ENCODE measurements at regions not wholly inside any gene's neighbourhood (a gene's known extent, or its start where the extent isn't known, plus 50 kb on each side); places are given as distances from the start of the nearest gene placed in this dataset.

DNA sequence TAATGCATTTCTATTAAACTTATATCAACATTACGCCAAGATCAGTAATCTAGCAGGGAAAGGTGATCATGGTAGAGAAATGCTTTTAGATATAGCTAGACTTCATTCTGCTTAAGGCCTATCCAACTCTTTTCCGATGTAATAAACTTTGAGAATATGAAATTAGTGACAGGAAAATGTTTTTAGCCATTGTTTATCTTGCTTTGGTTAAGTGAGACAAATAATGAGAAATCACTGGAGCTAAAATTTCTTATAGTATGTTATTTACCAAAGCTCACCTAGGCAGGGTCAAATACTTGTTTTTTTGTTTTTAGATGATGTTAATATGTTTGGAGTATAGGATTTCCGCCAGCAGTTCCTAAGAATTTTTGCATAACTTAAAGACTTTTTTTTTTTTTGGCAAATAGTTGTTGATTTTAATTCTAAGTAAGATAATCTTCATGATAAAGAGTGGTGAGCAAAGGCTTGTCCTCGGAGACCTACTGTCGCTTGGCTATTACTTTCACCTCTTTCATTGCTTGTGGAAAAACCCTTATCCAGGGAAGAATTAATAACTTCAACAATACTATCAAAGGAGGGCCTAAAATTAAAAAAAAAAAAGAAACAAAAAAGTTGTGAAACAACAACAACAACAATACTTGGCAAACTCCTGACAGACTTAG is 98.3 kb downstream of the SOX4 start:
- TF ChIP-seq RAD21 (IDR thresholded peaks at IDR 0.05; ENCODE audit: low read depth) (no peak), EP300 (IDR thresholded peaks at IDR 0.05; ENCODE audit: borderline replicate concordance) (no peak), FOXM1 (IDR thresholded peaks at IDR 0.05; ENCODE audit: borderline replicate concordance, low read depth) (no peak), TAF1 (IDR thresholded peaks at IDR 0.05; ENCODE audit: low read depth) (no peak), TCF12 (IDR thresholded peaks at IDR 0.05; ENCODE audit: low read depth) (no peak), CEBPB (IDR thresholded peaks at IDR 0.05) (no peak), YY1 (IDR thresholded peaks at IDR 0.05; ENCODE audit: low read depth) (no peak), NFIC (IDR thresholded peaks at IDR 0.05) (no peak), EGR1 (IDR thresholded peaks at IDR 0.05) (no peak)
- TF ChIP-seq, protein P1, sequence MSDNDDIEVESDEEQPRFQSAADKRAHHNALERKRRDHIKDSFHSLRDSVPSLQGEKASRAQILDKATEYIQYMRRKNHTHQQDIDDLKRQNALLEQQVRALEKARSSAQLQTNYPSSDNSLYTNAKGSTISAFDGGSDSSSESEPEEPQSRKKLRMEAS (IDR thresholded peaks at IDR 0.05): no peak
- TF ChIP-seq, protein P2, sequence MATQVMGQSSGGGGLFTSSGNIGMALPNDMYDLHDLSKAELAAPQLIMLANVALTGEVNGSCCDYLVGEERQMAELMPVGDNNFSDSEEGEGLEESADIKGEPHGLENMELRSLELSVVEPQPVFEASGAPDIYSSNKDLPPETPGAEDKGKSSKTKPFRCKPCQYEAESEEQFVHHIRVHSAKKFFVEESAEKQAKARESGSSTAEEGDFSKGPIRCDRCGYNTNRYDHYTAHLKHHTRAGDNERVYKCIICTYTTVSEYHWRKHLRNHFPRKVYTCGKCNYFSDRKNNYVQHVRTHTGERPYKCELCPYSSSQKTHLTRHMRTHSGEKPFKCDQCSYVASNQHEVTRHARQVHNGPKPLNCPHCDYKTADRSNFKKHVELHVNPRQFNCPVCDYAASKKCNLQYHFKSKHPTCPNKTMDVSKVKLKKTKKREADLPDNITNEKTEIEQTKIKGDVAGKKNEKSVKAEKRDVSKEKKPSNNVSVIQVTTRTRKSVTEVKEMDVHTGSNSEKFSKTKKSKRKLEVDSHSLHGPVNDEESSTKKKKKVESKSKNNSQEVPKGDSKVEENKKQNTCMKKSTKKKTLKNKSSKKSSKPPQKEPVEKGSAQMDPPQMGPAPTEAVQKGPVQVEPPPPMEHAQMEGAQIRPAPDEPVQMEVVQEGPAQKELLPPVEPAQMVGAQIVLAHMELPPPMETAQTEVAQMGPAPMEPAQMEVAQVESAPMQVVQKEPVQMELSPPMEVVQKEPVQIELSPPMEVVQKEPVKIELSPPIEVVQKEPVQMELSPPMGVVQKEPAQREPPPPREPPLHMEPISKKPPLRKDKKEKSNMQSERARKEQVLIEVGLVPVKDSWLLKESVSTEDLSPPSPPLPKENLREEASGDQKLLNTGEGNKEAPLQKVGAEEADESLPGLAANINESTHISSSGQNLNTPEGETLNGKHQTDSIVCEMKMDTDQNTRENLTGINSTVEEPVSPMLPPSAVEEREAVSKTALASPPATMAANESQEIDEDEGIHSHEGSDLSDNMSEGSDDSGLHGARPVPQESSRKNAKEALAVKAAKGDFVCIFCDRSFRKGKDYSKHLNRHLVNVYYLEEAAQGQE (IDR thresholded peaks at IDR 0.05; ENCODE audit: low read depth): no peak
- TF ChIP-seq, protein P3, sequence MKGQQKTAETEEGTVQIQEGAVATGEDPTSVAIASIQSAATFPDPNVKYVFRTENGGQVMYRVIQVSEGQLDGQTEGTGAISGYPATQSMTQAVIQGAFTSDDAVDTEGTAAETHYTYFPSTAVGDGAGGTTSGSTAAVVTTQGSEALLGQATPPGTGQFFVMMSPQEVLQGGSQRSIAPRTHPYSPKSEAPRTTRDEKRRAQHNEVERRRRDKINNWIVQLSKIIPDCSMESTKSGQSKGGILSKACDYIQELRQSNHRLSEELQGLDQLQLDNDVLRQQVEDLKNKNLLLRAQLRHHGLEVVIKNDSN (IDR thresholded peaks at IDR 0.05): no peak
